ENCODE measurements at regions not wholly inside any gene's neighbourhood (a gene's known extent, or its start where the extent isn't known, plus 50 kb on each side); places are given as distances from the start of the nearest gene placed in this dataset.

DNA sequence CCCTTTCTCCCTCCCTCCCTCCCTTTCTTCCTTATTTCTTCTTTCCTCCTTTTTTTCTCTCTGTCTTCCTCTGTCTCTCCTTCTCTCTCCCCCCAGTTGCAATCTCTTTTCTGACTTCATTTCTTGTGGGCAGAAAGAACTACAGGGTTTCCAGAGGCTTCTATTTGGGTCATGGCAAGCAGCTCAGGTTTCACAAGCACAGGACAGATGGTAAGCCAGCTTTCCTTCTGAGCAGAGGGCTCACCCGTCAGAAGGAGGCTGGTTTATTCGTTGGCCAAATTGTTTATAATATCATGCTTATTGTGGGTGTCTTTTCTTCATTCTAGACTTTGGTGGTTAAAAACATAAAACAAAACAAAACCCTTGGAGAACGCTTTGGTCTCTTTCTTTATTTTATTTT is 58.9 kb upstream of the CLMP start:
- no peak for DNase-seq

DNA sequence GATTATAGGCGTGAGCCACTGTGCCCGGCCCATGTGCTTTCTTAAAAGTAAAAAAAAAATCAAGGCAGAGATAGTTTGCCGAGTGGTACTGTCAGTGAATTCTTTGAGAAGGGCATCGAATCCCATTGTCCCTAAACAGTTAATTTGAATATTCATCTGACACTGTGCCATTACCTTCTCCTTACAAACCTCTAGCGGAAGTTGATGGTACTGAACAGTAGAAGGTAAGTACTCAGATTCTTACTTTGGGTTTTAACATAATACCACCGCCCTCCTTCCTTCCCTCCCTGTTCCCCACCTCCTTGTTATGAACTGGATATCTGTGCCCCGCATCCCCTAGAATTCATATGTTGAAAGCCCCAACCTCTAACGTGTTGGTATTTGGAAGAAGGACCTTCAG is 58.2 kb upstream of the CLMP start:
- DNase-seq = no peak

DNA sequence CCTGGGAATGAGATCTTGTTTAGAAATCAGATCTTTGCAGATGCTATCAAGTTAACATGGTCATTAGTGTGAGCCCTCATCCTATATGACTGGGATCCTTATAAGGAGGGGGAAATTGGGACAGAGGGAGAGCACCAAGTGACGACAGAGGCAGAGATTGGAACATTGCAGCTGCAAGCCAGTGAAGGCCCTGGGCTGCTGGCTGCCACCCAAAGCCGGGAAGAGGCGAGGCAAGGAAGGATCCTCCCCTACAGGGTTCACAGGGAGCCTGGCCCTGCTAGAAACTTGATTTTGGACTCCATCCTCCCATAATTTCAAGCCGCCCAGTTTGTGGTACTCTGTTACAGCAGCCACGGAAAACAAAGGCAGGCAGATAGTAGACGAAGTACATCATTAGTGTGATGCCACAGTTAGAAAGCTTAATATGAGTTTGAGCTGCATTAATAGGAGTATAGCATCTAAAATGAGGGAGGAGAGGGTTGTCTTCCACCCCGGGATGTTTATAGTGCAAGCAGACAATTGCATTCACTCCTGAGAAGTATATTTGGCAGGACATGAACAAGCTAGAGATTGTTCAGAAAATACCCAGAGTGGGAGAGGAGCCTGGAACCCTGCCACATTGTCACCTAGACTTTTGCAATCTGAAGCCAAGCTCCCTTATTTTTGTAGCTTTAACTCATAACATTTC is 56.8 kb upstream of the CLMP start:
- no peak for DNase-seq

DNA sequence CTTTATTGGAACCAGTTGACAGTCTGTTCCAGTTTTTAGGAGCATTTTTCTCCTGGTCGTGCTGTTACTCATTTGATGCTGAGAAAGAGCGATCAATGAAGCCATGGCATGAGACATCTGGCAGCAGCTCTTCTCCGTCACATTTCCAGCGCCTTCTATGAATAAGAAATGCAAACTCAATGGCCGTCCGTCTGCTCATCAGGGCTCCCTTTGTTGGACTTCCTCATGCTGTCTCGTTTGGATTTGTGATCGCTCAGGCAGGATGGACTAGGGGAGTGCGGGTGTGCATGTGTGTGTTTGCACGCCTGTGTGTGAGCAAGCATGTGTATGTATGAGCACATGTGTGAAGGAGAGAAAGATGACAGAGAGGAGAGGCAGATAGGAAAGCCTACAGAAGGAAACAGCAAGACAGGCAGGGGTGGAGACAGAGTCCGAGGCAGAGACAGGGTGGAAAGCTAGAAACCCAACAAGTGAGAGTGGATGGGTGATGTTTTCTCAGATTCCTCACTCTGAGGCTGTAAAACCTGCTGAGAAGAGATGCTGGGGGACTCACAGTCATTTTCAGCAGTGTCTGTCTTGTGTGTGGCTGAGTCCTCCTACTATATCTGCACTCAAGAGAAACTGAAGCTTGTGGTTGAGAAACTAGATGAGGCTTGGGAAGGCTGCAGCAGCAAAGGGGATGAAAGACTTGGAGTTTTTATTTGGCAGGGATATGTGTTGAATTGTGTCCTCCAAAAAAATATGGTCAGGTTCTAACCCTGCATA is 56.0 kb upstream of the CLMP start:
- DNase-seq = no peak

DNA sequence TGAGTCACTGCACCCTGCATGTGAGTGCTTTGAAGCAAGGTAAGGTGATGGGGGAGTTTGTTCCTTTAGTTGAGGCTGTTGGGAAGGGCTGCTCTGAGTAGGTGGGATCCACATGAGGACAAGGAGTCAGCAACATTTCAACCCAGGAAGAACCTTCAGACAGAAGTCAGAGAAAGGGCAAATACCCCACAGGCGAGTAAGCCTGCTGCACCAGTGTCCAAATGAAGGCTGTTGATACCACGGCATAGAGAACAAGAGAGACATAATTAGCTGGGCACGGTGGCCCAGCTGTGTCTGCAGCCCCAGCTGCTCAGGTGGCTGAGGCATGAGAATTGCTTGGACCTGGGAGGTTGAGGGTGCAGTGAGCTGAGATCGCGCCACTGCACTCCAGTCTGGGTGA is 54.3 kb upstream of the CLMP start:
- DNase-seq = no peak

DNA sequence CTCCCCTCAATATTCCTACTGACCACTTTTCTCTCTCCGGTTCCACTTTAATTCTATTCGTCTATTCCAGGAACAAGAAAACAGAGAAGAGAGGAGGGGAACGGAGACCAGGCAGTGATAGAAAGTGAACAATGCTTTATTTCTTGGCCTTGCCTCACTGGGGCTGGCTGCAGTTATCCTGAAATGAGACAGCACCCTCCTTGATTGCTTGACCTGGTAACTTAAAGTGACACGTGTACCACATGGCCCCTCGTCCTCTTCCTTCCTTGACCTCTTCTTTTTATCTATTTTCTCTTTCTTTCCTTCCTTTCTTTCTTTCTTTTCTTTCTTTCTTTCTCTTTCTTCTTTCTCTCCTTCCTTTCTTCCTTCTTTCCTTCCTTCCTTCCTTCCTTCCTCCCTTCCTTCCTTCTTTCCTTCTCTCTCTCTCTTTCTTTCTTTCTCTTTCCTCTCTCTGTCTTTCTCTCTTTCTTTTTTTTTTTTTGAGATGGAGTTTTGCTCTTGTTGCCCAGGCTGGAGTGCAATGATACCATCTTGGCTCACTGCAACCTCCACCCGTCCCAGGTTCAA is 52.8 kb upstream of the CLMP start:
- DNase-seq = no peak

DNA sequence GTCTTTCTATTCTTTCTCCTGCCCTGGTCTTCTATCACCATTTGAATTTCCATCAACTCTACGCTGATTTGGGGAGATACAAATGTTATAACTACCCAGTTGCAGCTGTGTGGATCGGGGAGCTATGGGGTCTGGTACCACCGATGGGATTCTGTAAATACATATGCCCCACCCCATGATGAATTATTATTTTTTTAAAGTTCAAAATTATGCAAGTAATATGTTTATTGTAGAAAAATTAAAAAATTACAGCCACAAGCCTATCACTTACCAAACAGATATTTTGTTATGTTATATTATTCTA is 52.4 kb upstream of the CLMP start:
- DNase-seq = no peak

DNA sequence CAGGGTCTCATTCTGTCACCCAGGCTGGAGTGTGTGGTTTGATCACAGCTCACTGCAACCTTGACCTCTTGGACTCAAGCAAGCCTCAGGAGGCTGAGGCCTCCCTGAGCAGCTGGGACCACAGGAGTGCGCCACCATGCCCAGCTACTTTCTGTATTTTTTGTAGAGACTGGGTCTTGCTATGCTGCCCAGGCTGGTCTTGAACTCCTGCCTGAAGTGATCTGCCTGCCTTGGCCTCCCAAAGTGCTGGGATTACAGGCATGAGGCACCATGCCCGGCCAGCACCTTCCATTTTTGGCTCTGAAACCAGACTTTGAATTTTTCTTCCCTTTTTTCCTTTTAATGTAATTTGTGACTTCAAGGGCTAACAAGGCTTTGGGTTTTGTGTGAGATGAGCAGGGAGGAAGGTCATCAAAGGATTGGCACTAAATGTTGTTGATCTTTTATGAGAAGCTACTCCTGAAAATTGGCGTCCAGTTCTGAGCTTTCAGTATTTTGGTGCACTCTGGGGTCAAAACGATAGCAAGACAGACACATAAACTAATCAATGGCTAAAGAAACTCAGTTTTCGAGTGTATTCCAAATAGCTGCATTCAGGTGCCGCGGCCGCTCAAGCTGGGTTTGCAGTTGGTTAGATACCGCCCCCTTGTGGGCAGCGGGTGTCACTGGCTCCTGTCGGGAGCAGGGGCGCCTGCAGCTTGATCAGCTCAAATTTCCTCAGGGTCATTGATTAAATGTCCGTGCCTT is 51.9 kb upstream of the CLMP start:
- peak; percentile 74 for DNase-seq

DNA sequence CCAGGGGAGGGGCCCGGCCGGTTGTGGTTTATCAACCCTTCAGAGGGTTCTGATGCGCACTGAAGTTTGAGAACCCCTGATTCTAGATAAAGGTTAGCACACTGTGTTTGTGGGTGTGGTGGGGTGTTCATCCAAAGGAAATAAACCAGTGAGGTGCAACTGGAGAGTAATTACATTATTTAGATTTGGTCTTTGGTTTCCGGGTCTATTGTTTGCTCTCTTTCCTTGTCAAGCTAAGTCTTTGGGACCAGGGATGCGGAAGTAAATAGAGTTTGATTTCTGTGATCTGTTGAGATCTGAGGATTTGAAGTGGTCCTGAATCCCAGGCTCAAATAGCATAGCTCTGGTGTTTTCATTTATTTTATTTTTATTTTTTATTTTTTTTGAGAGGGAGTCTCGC is 50.5 kb upstream of the CLMP start:
- no peak for DNase-seq
